Uterus (tissue), 3 donors: ENCODE measurements at regions not wholly inside any gene's neighbourhood (a gene's known extent, or its start where the extent isn't known, plus 50 kb on each side); places are given as distances from the start of the nearest gene placed in this dataset.

Source experiments
- DNase-seq, 2 donors: peaks; one replicate each; pipeline ENCODE4 v3.0.0-alpha.2; 2019 to 2020
- H3K27ac ChIP-seq, 2 donors: fragments of 200-600 bp; sonication (generic); 1 replicate in 1 of 2; 2 replicates in 1 of 2; pipeline ENCODE4 v1.5.1; 2016 to 2018
- H3K27me3 ChIP-seq, 2 donors: fragments of 200-600 bp; sonication (generic); one replicate each; pipeline ENCODE4 v1.5.1; 2018 to 2019; ENCODE audit warnings: control low read depth in 1 of 2
- H3K36me3 ChIP-seq, 2 donors: fragments of 200-600 bp; sonication (generic); one replicate each; pipeline ENCODE4 v1.5.1; 2019; ENCODE audit warnings: control low read depth in 1 of 2
- H3K4me1 ChIP-seq, 2 donors: fragments of 200-600 bp; sonication (generic); one replicate each; pipeline ENCODE4 v1.5.1; 2018 to 2019; ENCODE audit warnings: control low read depth in 1 of 2
- H3K4me3 ChIP-seq, 2 donors: fragments of 200-600 bp; sonication (generic); 1 replicate in 1 of 2; 2 replicates in 1 of 2; pipeline ENCODE4 v1.5.1; 2018 to 2019; ENCODE audit warnings: mild to moderate bottlenecking in 1 of 2
- H3K9me3 ChIP-seq, 2 donors: fragments of 200-600 bp; sonication (generic); one replicate each; pipeline ENCODE4 v1.5.1; 2019; ENCODE audit warnings: control low read depth in 1 of 2
- POLR2A ChIP-seq, 2 donors: fragments of 450-650 bp; IDR thresholded peaks; one replicate each; pipeline ENCODE4 v1.6.1; 2016; ENCODE audit warnings: antibody characterized with exemption in 2 of 2, mild to moderate bottlenecking in 1 of 2, moderate library complexity in 1 of 2
- intact Hi-C: fragments of 100-400 bp; cut with DNase I; formaldehyde crosslinking; loops from one replicate; pipeline ENCODE4 v1.15.1; 2023; ENCODE audit warnings: low total_unique reads
- TF ChIP-seq, protein P1 (sequence below), 4 experiments: fragments of 200-600 bp in 2 of 4; fragments of 450-650 bp in 2 of 4; sonication (generic) in 2 of 4; IDR thresholded peaks; one replicate each; pipeline ENCODE4 v1.5.1; 2016 to 2019; ENCODE audit warnings: antibody characterized with exemption in 4 of 4, mild to moderate bottlenecking in 2 of 4, moderate library complexity in 1 of 4
- donor health status: DM: yes; HTN: yes; CAD: no.

DNA sequence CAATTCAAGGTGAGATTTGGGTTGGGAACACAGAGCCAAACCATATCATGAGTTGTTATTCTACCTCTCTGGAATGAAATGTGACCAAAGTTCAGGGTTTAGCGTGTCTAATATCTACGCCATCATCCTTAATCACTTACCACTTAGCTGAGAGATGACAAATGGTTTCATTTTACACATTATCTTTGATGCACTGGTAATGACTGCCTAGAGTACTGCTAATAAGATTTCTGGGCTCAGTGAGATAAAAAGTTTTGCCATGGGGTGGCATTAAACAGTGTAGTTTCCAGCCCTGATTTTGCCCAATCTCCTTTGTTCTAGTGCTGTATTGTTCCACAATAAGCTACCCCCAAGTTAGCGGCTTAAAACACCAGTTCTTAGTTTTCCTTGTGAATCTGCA, 367.2 kb downstream of the MLLT3 start:
- H3K4me1 ChIP-seq, result no peaks in the 10 kb centered on the region
- H3K27ac ChIP-seq, result no peak overlapping the region
- H3K27me3 ChIP-seq, result no peaks in the 10 kb centered on the region
- H3K36me3 ChIP-seq, result no peaks in the 10 kb centered on the region
- no peak overlapping the region for H3K4me3 ChIP-seq
- TF ChIP-seq, protein P1, sequence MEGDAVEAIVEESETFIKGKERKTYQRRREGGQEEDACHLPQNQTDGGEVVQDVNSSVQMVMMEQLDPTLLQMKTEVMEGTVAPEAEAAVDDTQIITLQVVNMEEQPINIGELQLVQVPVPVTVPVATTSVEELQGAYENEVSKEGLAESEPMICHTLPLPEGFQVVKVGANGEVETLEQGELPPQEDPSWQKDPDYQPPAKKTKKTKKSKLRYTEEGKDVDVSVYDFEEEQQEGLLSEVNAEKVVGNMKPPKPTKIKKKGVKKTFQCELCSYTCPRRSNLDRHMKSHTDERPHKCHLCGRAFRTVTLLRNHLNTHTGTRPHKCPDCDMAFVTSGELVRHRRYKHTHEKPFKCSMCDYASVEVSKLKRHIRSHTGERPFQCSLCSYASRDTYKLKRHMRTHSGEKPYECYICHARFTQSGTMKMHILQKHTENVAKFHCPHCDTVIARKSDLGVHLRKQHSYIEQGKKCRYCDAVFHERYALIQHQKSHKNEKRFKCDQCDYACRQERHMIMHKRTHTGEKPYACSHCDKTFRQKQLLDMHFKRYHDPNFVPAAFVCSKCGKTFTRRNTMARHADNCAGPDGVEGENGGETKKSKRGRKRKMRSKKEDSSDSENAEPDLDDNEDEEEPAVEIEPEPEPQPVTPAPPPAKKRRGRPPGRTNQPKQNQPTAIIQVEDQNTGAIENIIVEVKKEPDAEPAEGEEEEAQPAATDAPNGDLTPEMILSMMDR (IDR thresholded peaks at IDR 0.05), result no peak
- no peak for TF ChIP-seq POLR2A (IDR thresholded peaks at IDR 0.05)
- DNase-seq, result no peak
- intact Hi-C loops, result no loop called here
- H3K9me3 ChIP-seq, result no peaks in the 10 kb centered on the region

DNA sequence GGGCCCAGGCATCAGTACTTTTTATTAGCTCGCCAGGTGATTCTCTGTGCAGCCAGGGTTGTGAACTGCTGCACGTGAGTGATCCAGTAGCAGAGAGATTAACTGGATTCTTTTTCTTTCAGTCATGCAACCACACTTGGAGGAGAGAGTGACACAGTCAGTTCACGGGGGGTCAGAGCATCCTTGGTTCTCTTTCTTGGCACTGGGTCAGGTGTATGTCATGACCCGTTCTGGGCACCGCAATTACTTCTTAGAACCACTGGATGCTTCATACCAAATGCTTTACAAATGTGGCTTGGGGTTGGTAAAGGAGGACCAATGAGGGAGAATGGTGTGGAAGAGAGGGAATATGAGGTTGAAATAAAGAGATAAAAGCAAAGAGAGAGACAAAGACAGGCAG, 368.7 kb downstream of the MLLT3 start:
- Histone ChIP-seq H3K27me3 (no peaks in the 10 kb centered on the region), H3K27ac (no peak overlapping the region), H3K9me3 (no peaks in the 10 kb centered on the region), H3K4me1 (no peaks in the 10 kb centered on the region), H3K4me3 (no peak overlapping the region), H3K36me3 (no peaks in the 10 kb centered on the region)
- TF ChIP-seq POLR2A (IDR thresholded peaks at IDR 0.05), result no peak
- TF ChIP-seq, protein P1 (IDR thresholded peaks at IDR 0.05), result no peak
- intact Hi-C loops, result no loop called here
- DNase-seq, result no peak

DNA sequence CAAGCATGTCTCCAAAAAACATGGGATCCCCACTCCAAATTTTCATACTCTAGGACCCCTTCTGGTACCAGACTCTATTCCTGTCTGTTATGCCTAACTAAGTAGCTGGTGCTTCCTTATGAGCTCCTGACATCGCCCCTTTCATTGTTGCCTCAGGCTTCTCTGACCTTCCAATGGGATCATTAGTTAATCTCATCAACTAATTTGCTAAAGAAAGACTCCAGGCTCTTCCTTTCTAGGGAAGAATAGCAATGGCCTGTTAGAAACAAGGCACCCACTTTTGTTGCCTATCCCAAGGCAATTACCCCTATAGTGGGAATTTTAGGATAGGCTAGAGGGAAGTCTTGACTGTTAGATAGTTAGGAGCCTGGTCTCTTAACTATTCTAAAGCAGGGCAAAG, 369.5 kb downstream of the MLLT3 start:
- TF ChIP-seq, protein P1 (IDR thresholded peaks at IDR 0.05), result no peak
- no peak for TF ChIP-seq POLR2A (IDR thresholded peaks at IDR 0.05)
- Histone ChIP-seq H3K4me3 (no peak overlapping the region), H3K27me3 (no peaks in the 10 kb centered on the region), H3K9me3 (no peaks in the 10 kb centered on the region), H3K4me1 (no peaks in the 10 kb centered on the region), H3K27ac (no peak overlapping the region), H3K36me3 (no peaks in the 10 kb centered on the region)
- intact Hi-C loops, result no loop called here
- no peak for DNase-seq

DNA sequence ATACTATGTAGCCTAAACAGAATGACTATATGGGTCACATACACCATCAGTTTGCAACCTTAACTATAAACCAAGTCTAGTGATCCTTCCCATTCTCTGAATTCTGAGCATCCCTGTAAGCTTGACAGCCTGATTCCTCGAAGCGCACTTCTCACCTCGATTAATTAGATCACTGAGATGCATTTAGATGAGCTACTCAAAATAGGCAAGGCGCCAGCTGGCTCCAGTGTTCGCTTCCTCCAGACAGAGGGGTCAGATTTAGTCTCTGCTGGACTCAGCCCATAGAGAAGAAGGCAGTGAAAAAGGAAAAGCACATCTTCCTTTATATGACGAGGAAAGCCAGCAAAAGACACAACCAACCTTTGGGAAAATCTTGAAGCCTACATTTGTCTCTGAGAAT, 371.5 kb downstream of the MLLT3 start:
- H3K9me3 ChIP-seq, result no peaks in the 10 kb centered on the region
- H3K27me3 ChIP-seq, result no peaks in the 10 kb centered on the region
- intact Hi-C loops, result no loop called here
- H3K4me3 ChIP-seq, result no peak overlapping the region
- no peak for TF ChIP-seq POLR2A (IDR thresholded peaks at IDR 0.05)
- TF ChIP-seq, protein P1 (IDR thresholded peaks at IDR 0.05), result no peak
- H3K27ac ChIP-seq, result no peak overlapping the region
- no peaks in the 10 kb centered on the region for H3K36me3 ChIP-seq
- DNase-seq, result no peak
- H3K4me1 ChIP-seq, result no peaks in the 10 kb centered on the region

DNA sequence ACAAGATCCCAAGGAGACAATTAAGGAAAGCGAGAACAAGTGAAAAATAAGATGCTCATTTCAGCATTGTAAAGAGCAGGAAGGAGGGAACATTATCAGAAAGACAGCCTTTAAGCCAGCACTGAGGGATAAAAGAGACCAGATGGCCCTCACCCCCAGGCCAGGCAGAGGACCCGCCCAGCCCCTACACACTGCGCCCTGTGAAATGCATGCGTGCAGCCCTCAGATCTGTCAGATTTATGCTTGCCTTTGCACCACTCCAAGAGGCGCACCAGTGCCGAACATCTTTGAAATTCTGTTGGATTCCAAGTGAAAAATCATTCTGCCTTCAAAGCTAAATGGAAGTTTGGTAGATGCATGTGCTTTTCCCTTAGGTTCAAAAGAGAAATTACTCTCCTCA, 378.0 kb downstream of the MLLT3 start:
- Histone ChIP-seq H3K9me3 (no peaks in the 10 kb centered on the region), H3K27ac (no peak overlapping the region), H3K4me1 (no peaks in the 10 kb centered on the region), H3K4me3 (no peak overlapping the region), H3K27me3 (no peaks in the 10 kb centered on the region), H3K36me3 (no peaks in the 10 kb centered on the region)
- intact Hi-C loops, result no loop called here
- no peak for TF ChIP-seq POLR2A (IDR thresholded peaks at IDR 0.05)
- TF ChIP-seq, protein P1 (IDR thresholded peaks at IDR 0.05), result no peak
- DNase-seq, result no peak
